ENCODE measurements at regions not wholly inside any gene's neighbourhood (a gene's known extent, or its start where the extent isn't known, plus 50 kb on each side); places are given as distances from the start of the nearest gene placed in this dataset.
"Not testable (repeated sequence)": the region's sequence is repeated elsewhere in the genome, so short reads cannot be mapped to it uniquely, and the experiment has no call there.

- DNase-seq, result no peak
Measured at GRCh38 chr16:85502357-85502756, 110.8 kb upstream of the GSE1 start.

GRCh38 chr16:85503679-85504231 is 109.4 kb upstream of the GSE1 start:
- no peak for DNase-seq

GRCh38 chr16:85504242-85504641 is 108.9 kb upstream of the GSE1 start:
- DNase-seq, result no peak

GRCh38 chr16:85505794-85506634 is 107.1 kb upstream of the GSE1 start:
- no peak for DNase-seq

GRCh38 chr16:85506635-85506911 is 106.5 kb upstream of the GSE1 start:
- DNase-seq, result no peak

GRCh38 chr16:85507342-85507741 is 105.8 kb upstream of the GSE1 start:
- no peak for DNase-seq

GRCh38 chr16:85508388-85508787 is 104.7 kb upstream of the GSE1 start:
- no peak for DNase-seq

GRCh38 chr16:85508993-85509392 is 104.1 kb upstream of the GSE1 start:
- no peak for DNase-seq

- DNase-seq, result peak in 1 of 2 experiments; percentile 21
Measured at GRCh38 chr16:85510041-85510659, 103.0 kb upstream of the GSE1 start.

- DNase-seq, result no peak
Measured at GRCh38 chr16:85511938-85512807, 100.9 kb upstream of the GSE1 start.

- no peak for DNase-seq
Measured at GRCh38 chr16:85512808-85513115, 100.4 kb upstream of the GSE1 start.

GRCh38 chr16:85513180-85513579 is 99.9 kb upstream of the GSE1 start:
- DNase-seq, result no peak

- no peak for DNase-seq
Measured at GRCh38 chr16:85513649-85514048, 99.5 kb upstream of the GSE1 start.

- DNase-seq, result no peak
Measured at GRCh38 chr16:85514295-85514597, 98.9 kb upstream of the GSE1 start.

GRCh38 chr16:85514598-85515318 is 98.4 kb upstream of the GSE1 start:
- no peak for DNase-seq

GRCh38 chr16:85515319-85515745 is 97.8 kb upstream of the GSE1 start:
- no peak for DNase-seq

GRCh38 chr16:85515830-85516397 is 97.2 kb upstream of the GSE1 start:
- DNase-seq, result peak in 1 of 2 experiments; percentile 15

- DNase-seq, result no peak
Measured at GRCh38 chr16:85517154-85517553, 96.0 kb upstream of the GSE1 start.

GRCh38 chr16:85517563-85518179 is 95.5 kb upstream of the GSE1 start:
- DNase-seq, result no peak

GRCh38 chr16:85518398-85519049 is 94.6 kb upstream of the GSE1 start:
- DNase-seq, result no peak

GRCh38 chr16:85519050-85519440 is 94.1 kb upstream of the GSE1 start:
- not testable (repeated sequence) for DNase-seq
